Heart left ventricle (tissue), 16 donors: ENCODE measurements at regions not wholly inside any gene's neighbourhood (a gene's known extent, or its start where the extent isn't known, plus 50 kb on each side); places are given as distances from the start of the nearest gene placed in this dataset.

ENCODE experiments used
- ATAC-seq, 4 donors: fragments of 200-7000 bp; cut with Tn5 transposase; one replicate each; pipeline ENCODE4 v1.9.1; 2020 to 2022; ENCODE audit warnings: moderate library complexity in 4 of 4, mild to moderate bottlenecking in 3 of 4, moderate number of reproducible peaks in 1 of 4
- DNase-seq, 5 donors: peaks; one replicate each; pipeline ENCODE4 v3.0.0-alpha.2; 2020
- H3K27ac ChIP-seq, 12 donors: fragments of 200-600 bp; sonication (generic) in 4 of 12; one replicate each; pipeline versions ENCODE4 v1.5.0 to v1.8.0; 2016 to 2022; ENCODE audit warnings: mild to moderate bottlenecking in 2 of 12
- H3K27me3 ChIP-seq, 9 donors: fragments of 200-600 bp; sonication (generic) in 2 of 9; one replicate each; pipeline versions ENCODE4 v1.5.1 to v1.8.0; 2016 to 2022; ENCODE audit warnings: mild to moderate bottlenecking in 3 of 9
- H3K36me3 ChIP-seq, 9 donors: fragments of 200-600 bp; sonication (generic) in 2 of 9; one replicate each; pipeline versions ENCODE4 v1.5.0 to v1.8.0; 2018 to 2022; ENCODE audit warnings: mild to moderate bottlenecking in 2 of 9
- H3K4me1 ChIP-seq, 12 donors: fragments of 200-600 bp; sonication (generic) in 4 of 12; one replicate each; pipeline versions ENCODE4 v1.5.0 to v1.8.0; 2016 to 2022; ENCODE audit warnings: mild to moderate bottlenecking in 3 of 12
- H3K4me3 ChIP-seq, 12 donors: fragments of 200-600 bp; sonication (generic) in 4 of 12; one replicate each; pipeline versions ENCODE4 v1.5.0 to v1.8.0; 2017 to 2022; ENCODE audit warnings: mild to moderate bottlenecking in 9 of 12, moderate library complexity in 4 of 12
- H3K9me3 ChIP-seq, 12 donors: fragments of 200-600 bp; sonication (generic) in 4 of 12; one replicate each; pipeline versions ENCODE4 v1.5.0 to v1.8.0; 2016 to 2022; ENCODE audit warnings: mild to moderate bottlenecking in 1 of 12
- POLR2A ChIP-seq, 2 donors: fragments of 450-650 bp; IDR thresholded peaks; one replicate each; pipeline ENCODE4 v1.6.1; 2017; ENCODE audit warnings: antibody characterized with exemption in 2 of 2, mild to moderate bottlenecking in 2 of 2, moderate library complexity in 2 of 2
- WGBS, 4 donors: extraction: QIAGEN DNeasy Blood & Tissue Kit in 2 of 4; methylation state at CpG; one replicate each; pipeline versions ENCODE4 v1.1.5 to v1.1.7; 2013 to 2018; 5-methylcytosine and 5-hydroxymethylcytosine counted together
- intact Hi-C, 10 donors: fragments of 100-400 bp; cut with DNase I; formaldehyde crosslinking; loops; one replicate each; pipeline versions ENCODE4 v1.11.1 to v1.14.2; 2022
- TF ChIP-seq, protein P1 (sequence below), 12 donors: fragments of 200-600 bp; sonication (generic) in 4 of 12; IDR thresholded peaks; one replicate each; pipeline versions ENCODE4 v1.5.0 to v1.8.0; 2018 to 2022; ENCODE audit warnings: antibody characterized with exemption in 12 of 12, mild to moderate bottlenecking in 5 of 12
- donor health status: ischemic (EF 13 %, LVEDD 7.1; RV severe dilation, severe dysfunction).
- donor health status: healthy with polysubstance abuse.
- donor health status: DM: no; HTN: yes; CAD: no.
- donor health status: DM: no; HTN: no; CAD: no.
- donor health status: ischemic (EF 25% LVEDD 6.9; RV normal size, moderate dysfunction).
- donor health status: ischemic (EF 25% LVEDD 5.7; RV mildly dilated, moderate dysfunction).
- donor health status: healthy.
- donor health status: DM: yes; HTN: yes; CAD: no.
- donor health status: ischemic (EF 35%, LVEDD 5.7; RV mildly dilated, moderate dysfunction).
- donor health status: nonischemic (EF 11% LVEDD 7.7; RV severe dilation, severe dysfunction).
- donor health status: DM: yes; HTN: yes; CAD: no.
- donor health status: PGD.
- donor health status: ischemic (EF 29% LVEDD 5.4; RV normal size, mild dysfunction).
- donor health status: nonischemic (EF 23%, LVEDD 6.1; RV moderate dilation, normal function).

DNA sequence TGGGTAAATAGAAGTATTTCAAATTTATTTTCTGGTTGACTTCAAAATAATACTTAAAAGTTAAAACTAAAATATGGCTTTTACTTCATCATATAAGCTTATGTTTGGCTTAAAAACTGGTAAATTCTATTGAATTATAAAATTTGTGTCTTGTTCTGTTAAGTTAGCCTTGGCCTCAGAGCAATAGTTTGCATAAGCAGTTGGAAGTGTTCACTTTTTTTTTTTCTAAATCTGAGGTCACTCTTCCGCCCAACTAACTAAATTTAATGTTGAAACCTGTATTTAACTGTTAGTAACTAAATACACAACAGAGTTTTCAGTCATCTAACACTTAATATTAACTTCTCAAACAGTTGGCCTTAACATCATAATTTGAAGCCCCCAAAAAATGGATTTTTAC, 871.7 kb upstream of the ADAMTS5 start:
- H3K4me1 ChIP-seq, result no peaks in the 10 kb centered on the region
- H3K4me3 ChIP-seq, result no peak overlapping the region
- TF ChIP-seq, protein P1, sequence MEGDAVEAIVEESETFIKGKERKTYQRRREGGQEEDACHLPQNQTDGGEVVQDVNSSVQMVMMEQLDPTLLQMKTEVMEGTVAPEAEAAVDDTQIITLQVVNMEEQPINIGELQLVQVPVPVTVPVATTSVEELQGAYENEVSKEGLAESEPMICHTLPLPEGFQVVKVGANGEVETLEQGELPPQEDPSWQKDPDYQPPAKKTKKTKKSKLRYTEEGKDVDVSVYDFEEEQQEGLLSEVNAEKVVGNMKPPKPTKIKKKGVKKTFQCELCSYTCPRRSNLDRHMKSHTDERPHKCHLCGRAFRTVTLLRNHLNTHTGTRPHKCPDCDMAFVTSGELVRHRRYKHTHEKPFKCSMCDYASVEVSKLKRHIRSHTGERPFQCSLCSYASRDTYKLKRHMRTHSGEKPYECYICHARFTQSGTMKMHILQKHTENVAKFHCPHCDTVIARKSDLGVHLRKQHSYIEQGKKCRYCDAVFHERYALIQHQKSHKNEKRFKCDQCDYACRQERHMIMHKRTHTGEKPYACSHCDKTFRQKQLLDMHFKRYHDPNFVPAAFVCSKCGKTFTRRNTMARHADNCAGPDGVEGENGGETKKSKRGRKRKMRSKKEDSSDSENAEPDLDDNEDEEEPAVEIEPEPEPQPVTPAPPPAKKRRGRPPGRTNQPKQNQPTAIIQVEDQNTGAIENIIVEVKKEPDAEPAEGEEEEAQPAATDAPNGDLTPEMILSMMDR (IDR thresholded peaks at IDR 0.05), result no peak
- no peak for TF ChIP-seq POLR2A (IDR thresholded peaks at IDR 0.05)
- peak overlapping the region in 5 of 12 donors; percentile 8 to 56 (median 44) for H3K27ac ChIP-seq
- intact Hi-C loops, result no loop called here
- H3K36me3 ChIP-seq, result no peaks in the 10 kb centered on the region
- ATAC-seq, result peak in 1 of 4 donors; percentile 54
- DNase-seq, result no peak
- no peaks in the 10 kb centered on the region for H3K27me3 ChIP-seq
- H3K9me3 ChIP-seq, result peaks cover 0 to 13% (median 0%) of the 10 kb centered on the region in 12 donors
- 70 to 83% (median 78%) methylated on average over 1 of the region's 1 CpG for WGBS, 4 donors

DNA sequence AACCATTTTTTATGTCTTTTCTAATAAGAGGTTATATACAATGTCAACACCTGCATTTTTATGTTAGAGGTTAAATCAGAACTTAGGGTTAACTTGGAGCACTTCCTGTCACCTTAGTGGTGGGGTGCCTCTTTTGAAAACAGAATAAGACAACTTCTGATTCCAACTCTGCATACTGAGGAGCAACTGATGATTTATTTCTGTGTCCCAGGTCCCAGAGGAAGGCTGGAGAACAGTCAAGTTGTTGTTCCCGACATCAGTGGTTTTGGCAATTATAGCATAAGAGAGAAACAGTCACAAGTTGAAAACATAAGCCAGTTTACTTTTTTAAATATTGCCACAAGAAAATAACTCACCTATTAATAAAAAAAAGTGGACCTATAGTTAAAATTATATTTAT, 871.0 kb upstream of the ADAMTS5 start:
- no peaks in the 10 kb centered on the region for H3K4me1 ChIP-seq
- H3K36me3 ChIP-seq, result no peaks in the 10 kb centered on the region
- H3K27ac ChIP-seq, result peak overlapping the region in 6 of 12 donors; percentile 3 to 56 (median 26)
- no peak for TF ChIP-seq POLR2A (IDR thresholded peaks at IDR 0.05)
- TF ChIP-seq, protein P1 (IDR thresholded peaks at IDR 0.05), result no peak
- DNase-seq (peak in 1 of 5 donors; percentile 18), ATAC-seq (peak in 3 of 4 donors; percentile 37 to 61 (median 53))
- H3K27me3 ChIP-seq, result no peaks in the 10 kb centered on the region
- no peak overlapping the region for H3K4me3 ChIP-seq
- intact Hi-C loops, result no loop called here
- 14 to 45% (median 27%) methylated on average over 1 of the region's 1 CpG for WGBS, 4 donors
- peaks cover 0 to 13% (median 0%) of the 10 kb centered on the region in 12 donors for H3K9me3 ChIP-seq

DNA sequence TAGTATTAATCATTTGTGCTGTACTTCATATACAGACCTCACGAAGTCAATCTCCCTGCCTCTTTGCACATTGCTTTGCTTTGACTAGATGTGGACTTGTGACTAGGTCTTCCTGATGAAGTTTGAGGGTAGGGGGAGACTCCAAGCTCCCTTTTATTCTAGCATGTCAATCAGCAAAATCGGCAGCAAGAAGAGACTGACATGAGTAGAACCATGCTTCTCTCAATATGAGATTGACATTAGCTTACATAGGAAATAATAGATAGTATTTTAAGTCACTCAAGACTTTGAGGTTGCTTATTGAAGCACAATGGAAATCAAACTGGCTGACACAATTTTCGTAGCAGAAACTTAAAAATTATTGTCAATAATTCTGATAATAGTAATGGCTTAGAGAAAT, 866.4 kb upstream of the ADAMTS5 start:
- Histone ChIP-seq H3K4me3 (no peak overlapping the region), H3K36me3 (no peaks in the 10 kb centered on the region), H3K9me3 (peaks cover 0 to 8% (median 0%) of the 10 kb centered on the region in 12 donors), H3K27me3 (no peaks in the 10 kb centered on the region), H3K4me1 (no peaks in the 10 kb centered on the region), H3K27ac (no peak overlapping the region)
- no peak for DNase-seq
- TF ChIP-seq, protein P1 (IDR thresholded peaks at IDR 0.05), result no peak
- no peak for TF ChIP-seq POLR2A (IDR thresholded peaks at IDR 0.05)
- no peak for ATAC-seq
- 57 to 72% (median 64%) methylated on average over 3 of the region's 3 CpGs for WGBS, 4 donors
- intact Hi-C loops, result no loop called here

DNA sequence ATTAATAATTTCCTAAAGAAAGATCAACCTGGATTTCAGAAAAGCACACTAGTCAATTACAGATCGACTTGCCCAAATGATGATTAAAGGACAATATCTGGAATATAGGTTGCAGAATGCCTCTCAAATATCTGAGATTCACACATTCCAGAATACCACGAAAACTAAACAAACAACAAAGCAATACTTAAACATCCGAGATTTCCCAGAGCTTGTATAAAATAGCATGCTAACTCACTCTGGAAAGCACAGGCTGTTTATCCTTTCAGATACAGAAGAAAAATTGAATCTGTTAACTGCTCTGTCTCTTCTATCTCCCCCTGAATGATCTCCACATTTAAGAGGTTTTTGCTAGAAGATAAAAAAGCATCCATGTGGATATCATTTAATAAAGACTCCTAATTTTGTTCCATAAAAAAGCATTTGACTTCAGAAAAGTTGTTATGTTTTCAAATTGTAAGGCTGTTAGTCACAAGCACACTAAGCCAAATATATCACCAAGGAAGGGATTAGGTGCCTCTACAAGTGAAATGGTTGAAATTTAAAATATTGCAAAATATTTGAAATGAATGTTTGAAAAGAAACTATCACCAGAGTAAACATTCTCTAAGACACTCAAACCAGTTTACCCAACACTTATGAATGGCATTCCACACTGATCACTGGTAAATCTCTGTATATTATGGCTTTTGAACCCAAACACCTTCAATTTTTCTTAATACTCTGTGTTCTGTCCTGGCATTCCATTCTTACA, 865.1 kb upstream of the ADAMTS5 start:
- TF ChIP-seq, protein P1 (IDR thresholded peaks at IDR 0.05), result no peak
- no peak for TF ChIP-seq POLR2A (IDR thresholded peaks at IDR 0.05)
- no peaks in the 10 kb centered on the region for H3K27me3 ChIP-seq
- H3K9me3 ChIP-seq, result peaks cover 0 to 8% (median 0%) of the 10 kb centered on the region in 12 donors
- no peaks in the 10 kb centered on the region for H3K36me3 ChIP-seq
- intact Hi-C loops, result no loop called here
- no peak overlapping the region for H3K27ac ChIP-seq
- no peak overlapping the region for H3K4me3 ChIP-seq
- 75 to 89% (median 79%) methylated on average over 3 of the region's 3 CpGs for WGBS, 4 donors
- H3K4me1 ChIP-seq, result no peaks in the 10 kb centered on the region
- ATAC-seq, result no peak
- no peak for DNase-seq
